Nephron (organoid): ENCODE measurements at regions not wholly inside any gene's neighbourhood (a gene's known extent, or its start where the extent isn't known, plus 50 kb on each side); places are given as distances from the start of the nearest gene placed in this dataset.

Experiments
- H3K27ac Mint-ChIP-seq, 3 experiments: 2 replicates each; pipeline ENCODE4 v1.8.0; 2020; ENCODE audit warnings: mixed read lengths in 3 of 3, mild to moderate bottlenecking in 2 of 3, moderate library complexity in 1 of 3
- H3K27me3 Mint-ChIP-seq: 2 replicates; pipeline ENCODE4 v1.8.0; 2021; ENCODE audit warnings: low read depth, mild to moderate bottlenecking, moderate library complexity, mixed read lengths
- H3K36me3 Mint-ChIP-seq: 2 replicates; pipeline ENCODE4 v1.8.0; 2020; ENCODE audit warnings: low read depth, mixed read lengths
- H3K4me1 Mint-ChIP-seq: 2 replicates; pipeline ENCODE4 v1.8.0; 2020; ENCODE audit warnings: mixed read lengths
- H3K4me3 Mint-ChIP-seq, 3 experiments: 2 replicates each; pipeline ENCODE4 v1.8.0; 2020; ENCODE audit warnings: mild to moderate bottlenecking in 3 of 3, mixed read lengths in 3 of 3, moderate library complexity in 2 of 3
- H3K9me3 Mint-ChIP-seq: 2 replicates; pipeline ENCODE4 v1.8.0; 2020; ENCODE audit warnings: mixed read lengths
- TF ChIP-seq, protein P1 (sequence below), 3 experiments: fragments of 200-600 bp; sonication (generic); IDR thresholded peaks; one replicate each; pipeline ENCODE4 v1.5.0; 2021; ENCODE audit warnings: antibody characterized with exemption in 3 of 3; ENCODE audit not compliant: unreplicated experiment in 3 of 3

DNA sequence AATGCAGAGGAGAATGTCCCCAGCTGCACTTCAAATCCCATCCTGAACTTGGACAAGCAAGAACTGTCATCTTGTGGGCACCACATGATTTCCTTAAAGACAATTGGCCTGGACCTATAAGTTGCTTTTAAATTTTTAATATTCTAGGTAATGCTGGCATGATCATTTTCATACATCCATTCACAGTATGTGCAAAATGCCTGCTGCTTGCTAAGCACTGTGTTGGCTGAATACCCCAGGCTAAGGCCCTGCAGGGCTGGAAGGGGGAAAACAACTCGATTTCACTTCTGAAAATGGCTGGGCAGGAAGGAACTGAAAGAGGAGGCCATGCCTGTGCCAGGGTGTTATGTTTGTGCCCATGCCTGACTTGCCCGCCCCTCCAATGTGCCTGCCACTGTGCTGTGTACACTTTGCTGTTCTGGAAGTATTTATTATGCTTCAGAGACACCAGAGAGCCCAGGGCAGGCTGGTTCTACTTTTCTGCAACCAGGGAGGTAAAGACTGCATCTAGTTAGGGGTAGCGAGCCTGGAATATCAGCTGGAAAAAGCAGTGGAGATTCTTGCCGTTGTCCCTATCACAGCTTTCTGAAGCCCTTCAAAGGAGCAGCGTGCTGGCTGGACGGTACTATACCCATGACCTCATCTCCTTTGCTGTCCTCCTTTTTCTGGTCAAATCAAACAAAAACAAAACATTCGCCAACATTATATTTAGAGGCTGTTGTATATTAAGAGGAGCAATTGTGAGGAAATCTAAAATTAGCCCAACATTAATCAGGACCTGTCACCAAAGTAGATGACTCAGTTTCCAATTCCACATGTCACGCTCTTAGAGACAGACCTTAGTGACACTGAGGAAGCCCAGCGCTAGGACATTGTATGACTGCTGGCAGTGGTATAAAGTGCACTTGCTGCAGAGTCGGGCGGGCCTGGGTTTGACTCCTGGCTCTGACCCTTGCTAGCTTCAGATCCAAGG, 158.1 kb downstream of the DDX1 start:
- Mint-ChIP-seq H3K36me3 (no peaks in the 10 kb centered on the region), H3K27me3 (peaks cover 11% of the 10 kb centered on the region), H3K27ac (peak overlapping the region; percentile 38 to 71 (median 45)), H3K9me3 (no peaks in the 10 kb centered on the region), H3K4me3 (no peak overlapping the region), H3K4me1 (peaks cover 54% of the 10 kb centered on the region)
- TF ChIP-seq, protein P1, sequence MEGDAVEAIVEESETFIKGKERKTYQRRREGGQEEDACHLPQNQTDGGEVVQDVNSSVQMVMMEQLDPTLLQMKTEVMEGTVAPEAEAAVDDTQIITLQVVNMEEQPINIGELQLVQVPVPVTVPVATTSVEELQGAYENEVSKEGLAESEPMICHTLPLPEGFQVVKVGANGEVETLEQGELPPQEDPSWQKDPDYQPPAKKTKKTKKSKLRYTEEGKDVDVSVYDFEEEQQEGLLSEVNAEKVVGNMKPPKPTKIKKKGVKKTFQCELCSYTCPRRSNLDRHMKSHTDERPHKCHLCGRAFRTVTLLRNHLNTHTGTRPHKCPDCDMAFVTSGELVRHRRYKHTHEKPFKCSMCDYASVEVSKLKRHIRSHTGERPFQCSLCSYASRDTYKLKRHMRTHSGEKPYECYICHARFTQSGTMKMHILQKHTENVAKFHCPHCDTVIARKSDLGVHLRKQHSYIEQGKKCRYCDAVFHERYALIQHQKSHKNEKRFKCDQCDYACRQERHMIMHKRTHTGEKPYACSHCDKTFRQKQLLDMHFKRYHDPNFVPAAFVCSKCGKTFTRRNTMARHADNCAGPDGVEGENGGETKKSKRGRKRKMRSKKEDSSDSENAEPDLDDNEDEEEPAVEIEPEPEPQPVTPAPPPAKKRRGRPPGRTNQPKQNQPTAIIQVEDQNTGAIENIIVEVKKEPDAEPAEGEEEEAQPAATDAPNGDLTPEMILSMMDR (IDR thresholded peaks at IDR 0.05; ENCODE audit: unreplicated experiment in 3 of 3), result no peak

DNA sequence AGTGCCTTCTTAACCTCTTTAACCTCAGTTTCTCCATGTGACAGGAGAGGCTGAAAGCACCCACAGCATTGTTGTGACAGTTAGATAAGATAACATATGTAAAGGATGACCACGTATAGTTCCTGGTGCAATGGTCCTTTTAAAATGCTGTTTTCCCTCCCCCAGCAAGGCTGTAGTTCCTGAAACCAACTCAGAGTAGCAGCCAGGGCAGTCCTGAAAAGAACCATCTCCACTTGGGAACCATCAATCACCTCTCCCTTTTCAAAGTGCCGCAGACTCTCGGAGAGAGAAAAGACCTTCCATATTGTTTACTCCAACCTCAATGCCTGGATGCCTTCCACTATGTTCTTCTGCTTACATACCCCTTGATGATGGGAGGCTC, 158.8 kb downstream of the DDX1 start:
- Mint-ChIP-seq H3K36me3 (no peaks in the 10 kb centered on the region), H3K4me1 (peaks cover 49% of the 10 kb centered on the region), H3K9me3 (peaks cover 3% of the 10 kb centered on the region), H3K4me3 (no peak overlapping the region), H3K27me3 (peaks cover 11% of the 10 kb centered on the region), H3K27ac (peak overlapping the region; percentile 32 to 54 (median 45))
- TF ChIP-seq, protein P1 (IDR thresholded peaks at IDR 0.05; ENCODE audit: unreplicated experiment in 3 of 3), result no peak

DNA sequence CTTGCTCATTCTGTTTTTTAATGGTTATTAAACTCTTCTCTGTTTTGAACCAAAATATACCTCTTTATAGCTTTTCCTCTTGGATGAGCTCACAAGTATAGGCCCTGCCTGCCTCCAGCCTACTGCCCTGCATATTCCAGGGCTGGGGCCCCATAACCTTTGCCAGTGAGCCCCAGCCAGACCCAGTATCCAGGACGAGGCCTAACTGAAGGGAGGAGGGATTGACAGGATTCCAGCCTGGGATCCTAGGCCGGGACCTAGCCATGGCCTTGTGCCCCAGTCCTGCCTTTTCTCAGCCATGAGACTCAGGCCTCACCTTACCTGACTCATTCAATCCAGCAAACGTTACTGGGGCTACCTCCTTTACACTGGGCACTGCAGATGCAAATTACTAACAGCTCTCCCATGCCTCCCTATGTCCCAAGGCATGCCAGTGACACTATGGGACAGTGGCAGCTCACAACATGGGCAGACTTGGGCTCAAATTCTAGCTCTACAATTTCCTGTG, 159.2 kb downstream of the DDX1 start:
- Mint-ChIP-seq H3K27ac (peak overlapping the region in 2 of 3 experiments; percentile 32 to 45), H3K4me3 (no peak overlapping the region), H3K36me3 (no peaks in the 10 kb centered on the region), H3K27me3 (peaks cover 11% of the 10 kb centered on the region), H3K4me1 (peaks cover 44% of the 10 kb centered on the region), H3K9me3 (peaks cover 3% of the 10 kb centered on the region)
- TF ChIP-seq, protein P1 (IDR thresholded peaks at IDR 0.05; ENCODE audit: unreplicated experiment in 3 of 3), result no peak

DNA sequence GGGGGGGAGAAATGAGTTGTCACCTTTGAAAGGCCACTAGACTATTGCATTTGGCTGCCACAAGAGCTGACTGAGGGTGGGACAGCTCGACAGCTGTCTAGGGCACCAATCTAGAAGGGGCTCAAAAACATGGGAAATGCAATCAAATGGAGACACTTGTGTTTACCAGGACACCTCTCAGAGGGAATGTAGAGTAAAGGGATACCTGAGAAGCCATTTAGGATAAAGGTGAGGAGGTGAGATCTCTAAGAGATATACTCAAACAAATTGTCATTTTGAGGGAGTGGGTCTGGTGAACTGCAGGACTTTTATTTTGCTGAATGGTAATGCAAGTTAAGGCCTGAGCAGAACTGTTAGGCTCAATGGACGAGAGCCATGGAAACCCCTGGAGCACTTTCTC, 159.8 kb downstream of the DDX1 start:
- H3K9me3 Mint-ChIP-seq, result peaks cover 3% of the 10 kb centered on the region
- H3K4me3 Mint-ChIP-seq, result no peak overlapping the region
- no peaks in the 10 kb centered on the region for H3K36me3 Mint-ChIP-seq

DNA sequence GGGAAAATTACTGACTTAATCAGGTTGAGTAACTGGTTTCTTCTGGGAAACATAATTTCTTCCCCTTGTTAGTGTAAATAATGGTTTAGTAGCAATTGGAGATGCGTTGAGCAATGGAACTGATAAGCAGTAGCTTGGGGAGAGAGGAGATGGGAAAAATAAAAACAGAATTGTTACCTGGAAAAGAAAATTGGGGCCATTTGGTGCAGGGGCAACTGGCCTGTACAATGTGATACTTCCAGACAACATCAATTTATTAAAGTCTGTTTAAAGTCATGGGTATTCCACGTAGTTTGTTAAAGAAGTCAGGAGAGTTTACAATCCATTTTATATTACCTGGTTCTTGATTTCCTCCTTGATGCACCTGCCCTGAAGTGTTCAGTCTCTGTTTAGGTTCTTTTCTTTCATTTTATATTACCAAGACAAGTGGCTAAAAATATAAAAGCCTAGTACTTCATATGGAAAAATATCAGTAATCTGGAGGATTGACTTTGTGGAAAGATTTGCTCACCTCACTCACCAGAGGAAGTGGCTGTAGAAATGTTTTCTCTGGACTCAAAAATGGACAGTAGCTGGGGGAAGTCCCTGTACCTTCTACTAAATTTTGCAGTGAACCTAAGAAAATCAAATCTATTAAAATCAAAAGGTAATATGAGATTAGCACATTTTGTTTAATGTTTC, 161.0 kb downstream of the DDX1 start:
- TF ChIP-seq, protein P1 (IDR thresholded peaks at IDR 0.05; ENCODE audit: unreplicated experiment in 3 of 3), result no peak
- Mint-ChIP-seq H3K4me3 (no peak overlapping the region), H3K4me1 (peaks cover 28% of the 10 kb centered on the region), H3K36me3 (no peaks in the 10 kb centered on the region), H3K27me3 (peaks cover 11% of the 10 kb centered on the region), H3K27ac (no peak overlapping the region), H3K9me3 (peaks cover 6% of the 10 kb centered on the region)

More for the DNA sequence above, 159.8 kb downstream of the DDX1 start:
- Mint-ChIP-seq H3K4me1 (peaks cover 40% of the 10 kb centered on the region), H3K27ac (no peak overlapping the region), H3K27me3 (peaks cover 11% of the 10 kb centered on the region)
- TF ChIP-seq, protein P1 (IDR thresholded peaks at IDR 0.05; ENCODE audit: unreplicated experiment in 3 of 3), result no peak
